BJ (cell line): ENCODE measurements at regions not wholly inside any gene's neighbourhood (a gene's known extent, or its start where the extent isn't known, plus 50 kb on each side); places are given as distances from the start of the nearest gene placed in this dataset.

ENCODE experiments used
- CTCF ChIA-PET: fragments of 350-600 bp; formaldehyde crosslinking; extraction: SDS; loops from one replicate; lab custom pipeline; 2021; ENCODE audit warnings: antibody characterized with exemption, inconsistent platforms; lab: Yijun Ruan, JAX
- POLR2A ChIA-PET: fragments of 300-600 bp; sonication (Branson Sonifier 250); formaldehyde crosslinking; extraction: SDS; loops from one replicate; lab custom pipeline; 2021; ENCODE audit warnings: antibody characterized with exemption; lab: Charles Lee
- DNase-seq: peaks from one replicate; pipeline ENCODE4 v3.0.0-alpha.2; 2011; ENCODE audit warnings: low read depth
- H3K27me3 ChIP-seq: 2 replicates; pipeline ENCODE4 v1.6.0; 2011; ENCODE audit warnings: low read length; ENCODE audit not compliant: control insufficient read depth, insufficient read depth
- H3K36me3 ChIP-seq: 2 replicates; pipeline ENCODE4 v1.5.1; 2011; ENCODE audit warnings: low read length; ENCODE audit not compliant: control insufficient read depth, insufficient read depth
- H3K4me3 ChIP-seq: 2 replicates; pipeline ENCODE4 v1.5.1; 2011; ENCODE audit warnings: low read depth, mild to moderate bottlenecking, control low read depth, low read length
- TF ChIP-seq, protein P1 (sequence below): IDR thresholded peaks from 2 replicates; pipeline ENCODE4 v1.5.1; 2011; ENCODE audit warnings: low read depth, mild to moderate bottlenecking, control low read depth, inconsistent platforms, low read length, moderate library complexity; ENCODE audit not compliant: insufficient read depth

DNA sequence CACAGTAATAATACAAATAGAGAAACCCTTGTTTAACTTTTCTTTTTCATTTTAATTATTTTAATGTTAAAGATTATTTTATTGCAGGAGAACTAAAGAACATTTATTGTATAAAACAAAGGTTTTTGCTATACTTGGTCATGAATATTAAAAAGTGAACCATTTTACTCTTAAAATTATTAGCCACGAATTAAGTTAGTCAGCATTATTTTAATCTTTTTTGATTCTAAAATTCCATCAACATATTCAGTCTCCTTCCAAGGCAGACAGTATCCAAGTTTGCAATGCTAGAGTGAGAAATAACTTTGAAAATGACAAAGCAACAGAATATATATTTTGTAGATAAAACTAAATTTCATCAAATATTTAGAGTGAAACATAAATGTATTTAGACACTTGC is 110.7 kb upstream of the CDH18 start:
- ChIA-PET CTCF (no interaction called here), POLR2A (no interaction called here)
- no peak overlapping the region for H3K4me3 ChIP-seq
- TF ChIP-seq, protein P1, sequence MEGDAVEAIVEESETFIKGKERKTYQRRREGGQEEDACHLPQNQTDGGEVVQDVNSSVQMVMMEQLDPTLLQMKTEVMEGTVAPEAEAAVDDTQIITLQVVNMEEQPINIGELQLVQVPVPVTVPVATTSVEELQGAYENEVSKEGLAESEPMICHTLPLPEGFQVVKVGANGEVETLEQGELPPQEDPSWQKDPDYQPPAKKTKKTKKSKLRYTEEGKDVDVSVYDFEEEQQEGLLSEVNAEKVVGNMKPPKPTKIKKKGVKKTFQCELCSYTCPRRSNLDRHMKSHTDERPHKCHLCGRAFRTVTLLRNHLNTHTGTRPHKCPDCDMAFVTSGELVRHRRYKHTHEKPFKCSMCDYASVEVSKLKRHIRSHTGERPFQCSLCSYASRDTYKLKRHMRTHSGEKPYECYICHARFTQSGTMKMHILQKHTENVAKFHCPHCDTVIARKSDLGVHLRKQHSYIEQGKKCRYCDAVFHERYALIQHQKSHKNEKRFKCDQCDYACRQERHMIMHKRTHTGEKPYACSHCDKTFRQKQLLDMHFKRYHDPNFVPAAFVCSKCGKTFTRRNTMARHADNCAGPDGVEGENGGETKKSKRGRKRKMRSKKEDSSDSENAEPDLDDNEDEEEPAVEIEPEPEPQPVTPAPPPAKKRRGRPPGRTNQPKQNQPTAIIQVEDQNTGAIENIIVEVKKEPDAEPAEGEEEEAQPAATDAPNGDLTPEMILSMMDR: no peak
- no peak for DNase-seq
- no peaks in the 10 kb centered on the region for H3K36me3 ChIP-seq
- H3K27me3 ChIP-seq: no peaks in the 10 kb centered on the region

DNA sequence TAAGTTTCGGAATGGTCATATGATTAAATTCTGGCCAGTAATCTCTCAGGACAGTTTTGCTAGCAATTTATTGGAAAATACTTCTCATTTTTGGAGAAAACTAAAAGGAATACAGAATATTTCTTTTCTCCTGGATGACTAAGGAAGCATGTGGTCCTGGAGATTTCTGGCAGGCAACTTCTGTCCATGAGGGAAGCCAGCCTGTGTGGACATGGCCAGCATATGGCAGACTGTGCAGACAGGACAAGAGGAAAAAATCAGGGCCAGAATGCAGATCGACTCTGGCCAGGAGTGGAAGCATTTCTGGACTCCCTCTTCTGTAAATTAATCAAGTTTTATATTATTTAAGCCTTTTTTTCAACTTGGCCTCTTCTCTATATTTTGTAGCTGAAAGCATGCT is 100.4 kb upstream of the CDH18 start:
- DNase-seq: no peak
- H3K36me3 ChIP-seq: no peaks in the 10 kb centered on the region
- TF ChIP-seq, protein P1: no peak
- no peak overlapping the region for H3K4me3 ChIP-seq
- H3K27me3 ChIP-seq: no peaks in the 10 kb centered on the region
- CTCF ChIA-PET: interaction anchor here (0.7 kb wide), 1 partner anchor 8 kb away, joined by 3 read pairs; no protein-coding TSS in a partner anchor
- POLR2A ChIA-PET: no interaction called here

DNA sequence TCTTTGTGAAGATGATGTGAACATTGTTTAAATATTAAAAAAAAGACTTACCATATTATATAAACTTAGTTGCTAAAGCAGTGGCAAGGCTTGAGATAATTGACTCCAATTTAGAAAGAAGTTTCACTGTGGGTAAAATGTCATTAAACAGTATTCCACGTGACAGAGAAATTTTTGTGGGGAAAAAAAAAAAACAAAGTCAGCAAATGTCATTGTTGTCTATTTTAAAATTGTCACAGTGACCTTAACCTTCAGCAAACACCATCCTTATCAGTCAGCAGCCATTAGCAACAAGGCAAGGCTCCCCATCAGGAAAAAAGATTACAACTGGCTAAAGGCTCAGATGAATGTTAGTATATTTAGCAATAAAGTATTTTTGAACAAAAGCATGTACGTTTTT is 99.3 kb upstream of the CDH18 start:
- POLR2A ChIA-PET: no interaction called here
- CTCF ChIA-PET: no interaction called here
- DNase-seq: no peak
- H3K36me3 ChIP-seq: no peaks in the 10 kb centered on the region
- H3K27me3 ChIP-seq: no peaks in the 10 kb centered on the region
- H3K4me3 ChIP-seq: no peak overlapping the region
- TF ChIP-seq, protein P1: no peak

DNA sequence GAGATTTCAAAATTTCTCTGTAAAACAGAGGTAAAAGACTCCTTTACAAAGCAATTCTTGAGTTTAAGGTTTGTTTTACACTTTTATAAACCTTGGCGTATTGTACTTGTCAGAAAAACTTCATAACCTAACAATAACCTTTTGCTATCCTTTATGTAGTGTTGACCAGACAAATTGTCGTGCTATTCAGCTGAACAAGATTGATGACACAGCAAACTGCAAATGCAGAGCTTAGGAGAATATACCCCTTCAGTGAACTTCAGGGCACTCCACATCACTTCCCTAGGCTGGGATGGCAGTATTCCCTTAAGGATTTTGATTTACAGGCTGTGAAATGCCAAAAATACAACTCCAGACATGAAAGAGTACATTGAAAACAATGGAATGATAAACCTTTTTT is 89.2 kb upstream of the CDH18 start:
- Histone ChIP-seq H3K36me3 (no peaks in the 10 kb centered on the region), H3K4me3 (no peak overlapping the region), H3K27me3 (no peaks in the 10 kb centered on the region)
- ChIA-PET POLR2A (no interaction called here), CTCF (no interaction called here)
- no peak for DNase-seq
- TF ChIP-seq, protein P1: no peak

DNA sequence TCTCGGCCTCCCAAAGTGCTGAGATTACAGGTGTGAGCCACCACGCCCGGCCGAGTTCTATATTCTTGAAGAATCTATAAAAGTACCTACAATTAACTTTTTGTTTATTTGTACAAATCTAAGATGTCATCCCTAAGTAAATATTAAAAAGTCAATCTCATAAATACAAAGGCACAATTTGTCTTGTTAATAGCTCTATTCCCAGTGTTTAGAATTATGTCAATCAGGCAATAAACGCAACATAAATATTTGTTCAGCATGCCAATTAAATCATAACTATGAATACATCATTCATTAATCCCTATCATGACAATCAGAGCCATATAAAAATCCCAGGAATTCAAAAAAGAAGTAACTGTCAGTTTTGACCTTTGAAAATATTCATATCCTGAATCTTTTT is 68.9 kb upstream of the CDH18 start:
- ChIA-PET CTCF (no interaction called here), POLR2A (no interaction called here)
- H3K4me3 ChIP-seq: no peak overlapping the region
- DNase-seq: no peak
- TF ChIP-seq, protein P1: no peak
- no peaks in the 10 kb centered on the region for H3K36me3 ChIP-seq
- no peaks in the 10 kb centered on the region for H3K27me3 ChIP-seq
